Mucosa of rectum (tissue), 2 donors: ENCODE measurements at regions not wholly inside any gene's neighbourhood (a gene's known extent, or its start where the extent isn't known, plus 50 kb on each side); places are given as distances from the start of the nearest gene placed in this dataset.

Experiments used
- H3K27ac ChIP-seq, 2 donors: one replicate each; pipeline ENCODE4 v1.7.0; 2013; ENCODE audit warnings: inconsistent platforms in 2 of 2, low read depth in 2 of 2, low read length in 2 of 2
- H3K27me3 ChIP-seq, 2 donors: one replicate each; pipeline ENCODE4 v1.7.0; 2013; ENCODE audit warnings: low read length in 2 of 2; ENCODE audit not compliant: control insufficient read depth in 2 of 2, insufficient read depth in 2 of 2
- H3K36me3 ChIP-seq, 2 donors: one replicate each; pipeline ENCODE4 v1.7.0; 2013; ENCODE audit warnings: low read length in 2 of 2; ENCODE audit not compliant: control insufficient read depth in 2 of 2, insufficient read depth in 2 of 2
- H3K4me1 ChIP-seq, 2 donors: one replicate each; pipeline ENCODE4 v1.7.0; 2013; ENCODE audit warnings: low read length in 2 of 2, mild to moderate bottlenecking in 1 of 2; ENCODE audit not compliant: control insufficient read depth in 2 of 2, insufficient read depth in 2 of 2
- H3K4me3 ChIP-seq, 2 donors: one replicate each; pipeline ENCODE4 v1.7.0; 2013; ENCODE audit warnings: low read length in 2 of 2
- H3K9ac ChIP-seq, 2 donors: one replicate each; pipeline ENCODE4 v1.7.0; 2013; ENCODE audit warnings: low read length in 2 of 2, low read depth in 1 of 2, mild to moderate bottlenecking in 1 of 2
- H3K9me3 ChIP-seq, 2 donors: one replicate each; pipeline ENCODE4 v1.7.0; 2013; ENCODE audit warnings: low read length in 2 of 2; ENCODE audit not compliant: control insufficient read depth in 2 of 2
- donor health status: healthy.
- donor health status: Normal muscosa, but diverticular disease.

- Histone ChIP-seq H3K4me1 (no peaks in the 10 kb centered on the region), H3K9me3 (no peaks in the 10 kb centered on the region), H3K27me3 (no peaks in the 10 kb centered on the region), H3K36me3 (no peaks in the 10 kb centered on the region), H3K4me3 (no peak overlapping the region), H3K27ac (no peak overlapping the region), H3K9ac (no peak overlapping the region)
Observed at GRCh38 chr20:60883496-60883895, 368.6 kb upstream of the CDH4 start.

- no peaks in the 10 kb centered on the region for H3K9me3 ChIP-seq
- no peak overlapping the region for H3K27ac ChIP-seq
- H3K4me1 ChIP-seq: no peaks in the 10 kb centered on the region
- H3K9ac ChIP-seq: no peak overlapping the region
- H3K4me3 ChIP-seq: no peak overlapping the region
- no peaks in the 10 kb centered on the region for H3K36me3 ChIP-seq
- no peaks in the 10 kb centered on the region for H3K27me3 ChIP-seq
Observed at GRCh38 chr20:60884277-60884676, 367.8 kb upstream of the CDH4 start.

- Histone ChIP-seq H3K4me3 (no peak overlapping the region), H3K27me3 (no peaks in the 10 kb centered on the region), H3K36me3 (no peaks in the 10 kb centered on the region), H3K4me1 (no peaks in the 10 kb centered on the region), H3K27ac (no peak overlapping the region), H3K9ac (no peak overlapping the region), H3K9me3 (no peaks in the 10 kb centered on the region)
Observed at GRCh38 chr20:60888771-60889170, 363.3 kb upstream of the CDH4 start.

- Histone ChIP-seq H3K9ac (no peak overlapping the region), H3K4me3 (no peak overlapping the region), H3K36me3 (no peaks in the 10 kb centered on the region), H3K27ac (no peak overlapping the region), H3K9me3 (peaks cover 0 to 3% of the 10 kb centered on the region in 2 donors), H3K4me1 (no peaks in the 10 kb centered on the region), H3K27me3 (no peaks in the 10 kb centered on the region)
Observed at GRCh38 chr20:60892095-60892813, 359.8 kb upstream of the CDH4 start.

- H3K27me3 ChIP-seq: no peaks in the 10 kb centered on the region
- H3K9me3 ChIP-seq: peaks cover 0 to 3% of the 10 kb centered on the region in 2 donors
- no peak overlapping the region for H3K27ac ChIP-seq
- H3K36me3 ChIP-seq: no peaks in the 10 kb centered on the region
- H3K4me3 ChIP-seq: no peak overlapping the region
- H3K4me1 ChIP-seq: no peaks in the 10 kb centered on the region
- no peak overlapping the region for H3K9ac ChIP-seq
Observed at GRCh38 chr20:60894091-60894490, 358.0 kb upstream of the CDH4 start.

DNA sequence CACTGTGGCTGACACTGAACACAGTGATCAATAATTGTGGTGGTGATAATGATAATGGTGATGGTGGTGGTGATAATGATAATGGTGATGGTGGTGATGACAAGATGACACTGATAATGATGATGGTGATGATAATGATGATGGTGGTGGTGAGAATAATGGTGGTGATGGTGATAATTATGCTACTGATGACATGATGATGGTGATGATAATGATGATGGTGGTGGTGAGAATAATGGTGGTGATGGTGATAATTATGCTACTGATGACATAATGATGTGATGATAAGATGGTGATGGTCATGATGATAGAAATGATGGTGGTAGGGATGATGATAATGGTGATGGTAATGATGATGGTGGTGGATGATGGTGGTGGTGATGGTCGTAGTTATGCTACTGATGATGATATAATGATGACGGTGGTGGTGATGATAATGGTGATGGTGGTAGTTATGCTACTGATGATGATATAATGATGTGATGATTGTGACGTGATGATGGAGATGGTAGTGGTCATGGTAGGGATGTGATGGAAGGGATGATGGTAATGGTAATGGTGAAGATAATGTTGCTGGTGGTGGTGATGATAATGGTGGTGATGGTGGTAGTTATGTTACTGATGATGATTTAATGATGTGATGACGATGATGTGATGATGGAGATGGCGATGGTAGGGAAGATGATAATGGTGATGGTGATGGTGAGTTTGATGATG, 356.5 kb upstream of the CDH4 start:
- Histone ChIP-seq H3K27ac (no peak overlapping the region), H3K36me3 (no peaks in the 10 kb centered on the region), H3K4me1 (no peaks in the 10 kb centered on the region), H3K4me3 (no peak overlapping the region), H3K27me3 (no peaks in the 10 kb centered on the region), H3K9ac (no peak overlapping the region), H3K9me3 (peaks cover 0 to 3% of the 10 kb centered on the region in 2 donors)

GRCh38 chr20:60897976-60898375, 354.1 kb upstream of the CDH4 start:
- H3K27me3 ChIP-seq: no peaks in the 10 kb centered on the region
- H3K9me3 ChIP-seq: peaks cover 0 to 3% of the 10 kb centered on the region in 2 donors
- H3K36me3 ChIP-seq: no peaks in the 10 kb centered on the region
- no peaks in the 10 kb centered on the region for H3K4me1 ChIP-seq
- no peak overlapping the region for H3K27ac ChIP-seq
- no peak overlapping the region for H3K4me3 ChIP-seq
- H3K9ac ChIP-seq: no peak overlapping the region

- Histone ChIP-seq H3K4me1 (no peaks in the 10 kb centered on the region), H3K9ac (no peak overlapping the region), H3K27ac (no peak overlapping the region), H3K36me3 (no peaks in the 10 kb centered on the region), H3K4me3 (no peak overlapping the region), H3K27me3 (no peaks in the 10 kb centered on the region), H3K9me3 (peaks cover 0 to 3% of the 10 kb centered on the region in 2 donors)
Observed at GRCh38 chr20:60899320-60899719, 352.7 kb upstream of the CDH4 start.

- no peaks in the 10 kb centered on the region for H3K27me3 ChIP-seq
- peaks cover 0 to 3% of the 10 kb centered on the region in 2 donors for H3K9me3 ChIP-seq
- H3K4me3 ChIP-seq: no peak overlapping the region
- H3K36me3 ChIP-seq: no peaks in the 10 kb centered on the region
- H3K4me1 ChIP-seq: no peaks in the 10 kb centered on the region
- no peak overlapping the region for H3K9ac ChIP-seq
- H3K27ac ChIP-seq: no peak overlapping the region
Observed at GRCh38 chr20:60900618-60901017, 351.4 kb upstream of the CDH4 start.

DNA sequence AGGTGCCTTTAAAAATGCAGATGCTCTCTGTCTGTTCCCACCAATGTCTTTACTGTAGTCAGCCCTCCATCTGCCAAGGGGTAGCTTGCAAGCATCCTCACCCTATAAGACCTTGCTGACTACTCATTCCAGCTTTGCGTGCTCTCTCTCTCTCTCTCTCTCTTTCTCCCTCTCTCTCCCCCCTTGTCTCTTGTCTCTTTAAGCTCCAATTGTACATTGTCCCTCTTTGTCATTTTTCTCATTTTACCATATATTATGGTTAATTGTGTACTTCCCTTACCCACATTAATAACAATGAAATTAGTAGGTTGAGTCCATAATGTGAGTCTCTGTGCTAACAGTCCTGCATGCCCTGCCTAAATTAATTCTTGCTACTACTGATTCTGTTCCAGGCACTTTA, 350.2 kb upstream of the CDH4 start:
- Histone ChIP-seq H3K9ac (no peak overlapping the region), H3K36me3 (no peaks in the 10 kb centered on the region), H3K9me3 (no peaks in the 10 kb centered on the region), H3K4me3 (no peak overlapping the region), H3K27ac (no peak overlapping the region), H3K4me1 (no peaks in the 10 kb centered on the region), H3K27me3 (no peaks in the 10 kb centered on the region)
